SK-N-SH (cell line): ENCODE measurements at regions not wholly inside any gene's neighbourhood (a gene's known extent, or its start where the extent isn't known, plus 50 kb on each side); places are given as distances from the start of the nearest gene placed in this dataset.

Source experiments
- CTCF ChIA-PET: fragments of 300-600, 350-600 bp; formaldehyde crosslinking; extraction: SDS; loops from one replicate; lab custom pipeline; 2021; lab: Yijun Ruan, JAX
- POLR2A ChIA-PET: fragments of 350-600 bp; sonication (Branson Sonifier 250); formaldehyde crosslinking; extraction: SDS; loops from one replicate; lab custom pipeline; 2020; ENCODE audit warnings: antibody characterized with exemption, inconsistent platforms; lab: Yijun Ruan, JAX
- DNase-seq: peaks from one replicate; pipeline ENCODE4 v3.0.0; 2012
- H2AFZ ChIP-seq: fragments of 200-600 bp; sonication (generic); 2 replicates; pipeline ENCODE4 v1.8.1; 2016; ENCODE audit warnings: antibody characterized with exemption, mild to moderate bottlenecking, low read depth
- H3F3A ChIP-seq: fragments of 200-600 bp; sonication (generic); replicated peaks from 2 replicates; pipeline ENCODE3; 2016; ENCODE audit warnings: antibody characterized with exemption, mild to moderate bottlenecking; ENCODE audit not compliant: insufficient read depth
- H3K27ac ChIP-seq, 2 experiments: fragments of 200-500 bp in 1 of 2; fragments of 200-600 bp in 1 of 2; sonication (Bioruptor generic) in 1 of 2; sonication (generic), shearing (Covaris generic) in 1 of 2; 2 replicates each; pipeline versions ENCODE4 v1.5.1 to v1.6.1; 2014 to 2016; ENCODE audit warnings: low read depth in 2 of 2, inconsistent platforms in 1 of 2, low read length in 1 of 2, mild to moderate bottlenecking in 1 of 2, mixed read lengths in 1 of 2
- H3K27me3 ChIP-seq: fragments of 200-600 bp; sonication (generic), shearing (Covaris generic); 2 replicates; pipeline ENCODE4 v1.6.1; 2016; ENCODE audit warnings: mixed run types; ENCODE audit not compliant: insufficient read depth
- H3K36me3 ChIP-seq, 2 experiments: fragments of 200-500 bp in 1 of 2; fragments of 200-600 bp in 1 of 2; sonication (Bioruptor generic) in 1 of 2; sonication (generic) in 1 of 2; replicated peaks in 1 of 2; 2 replicates each; pipeline versions ENCODE3 to v1.5.1; 2014 to 2016; ENCODE audit warnings: low read length in 1 of 2, mild to moderate bottlenecking in 1 of 2; ENCODE audit not compliant: insufficient read depth in 2 of 2, control insufficient read depth in 1 of 2
- H3K4me1 ChIP-seq, 2 experiments: fragments of 200-500 bp in 1 of 2; fragments of 200-600 bp in 1 of 2; sonication (Bioruptor generic) in 1 of 2; sonication (generic), shearing (Covaris generic) in 1 of 2; 2 replicates each; pipeline versions ENCODE4 v1.5.1 to v1.6.1; 2014 to 2016; ENCODE audit warnings: low read depth in 1 of 2, low read length in 1 of 2, mixed run types in 1 of 2; ENCODE audit not compliant: insufficient read depth in 2 of 2, control insufficient read depth in 1 of 2
- H3K4me2 ChIP-seq: fragments of 200-600 bp; sonication (generic), shearing (Covaris generic); 2 replicates; pipeline ENCODE4 v1.6.1; 2017; ENCODE audit warnings: mixed run types
- H3K4me3 ChIP-seq, 2 experiments: fragments of 200-500 bp in 1 of 2; fragments of 200-600 bp in 1 of 2; sonication (Bioruptor generic) in 1 of 2; sonication (generic), shearing (Covaris generic) in 1 of 2; 2 replicates each; pipeline versions ENCODE4 v1.5.1 to v1.8.1; 2014 to 2016; ENCODE audit warnings: low read depth in 2 of 2, inconsistent platforms in 1 of 2, low read length in 1 of 2, mild to moderate bottlenecking in 1 of 2, mixed read lengths in 1 of 2, moderate library complexity in 1 of 2
- H3K79me2 ChIP-seq: fragments of 200-600 bp; sonication (generic); 2 replicates; pipeline ENCODE4 v1.8.1; 2017; ENCODE audit warnings: mild to moderate bottlenecking; ENCODE audit not compliant: insufficient read depth
- H3K9ac ChIP-seq: fragments of 200-600 bp; sonication (generic); 2 replicates; pipeline ENCODE4 v1.6.1; 2017; ENCODE audit warnings: mixed run types
- H3K9me2 ChIP-seq: fragments of 200-600 bp; sonication (generic); 2 replicates; pipeline ENCODE4 v1.6.1; 2017; ENCODE audit warnings: mixed run types
- H3K9me3 ChIP-seq: fragments of 200-600 bp; sonication (generic); 2 replicates; pipeline ENCODE4 v1.6.1; 2017; ENCODE audit warnings: mixed run types, mild to moderate bottlenecking, moderate library complexity
- H4K20me1 ChIP-seq: fragments of 200-600 bp; sonication (generic); 2 replicates; pipeline ENCODE4 v1.6.1; 2017; ENCODE audit warnings: mild to moderate bottlenecking, mixed run types; ENCODE audit not compliant: insufficient read depth
- EP300 ChIP-seq, 2 experiments: IDR thresholded peaks; 2 replicates each; pipeline versions ENCODE4 v1.4.0 to v1.6.1; 2012; ENCODE audit warnings: borderline replicate concordance in 1 of 2, low read depth in 1 of 2, low read length in 1 of 2
- FOXM1 ChIP-seq: IDR thresholded peaks from 2 replicates; pipeline ENCODE4 v1.4.0; 2012; ENCODE audit warnings: low read depth, mild to moderate bottlenecking
- JUND ChIP-seq: IDR thresholded peaks from 2 replicates; pipeline ENCODE4 v1.4.0; 2012
- MEF2A ChIP-seq: IDR thresholded peaks from 2 replicates; pipeline ENCODE4 v1.4.0; 2012; ENCODE audit warnings: low read depth, borderline replicate concordance
- NFIC ChIP-seq: IDR thresholded peaks from 2 replicates; pipeline ENCODE4 v1.4.0; 2012; ENCODE audit warnings: borderline replicate concordance
- PBX3 ChIP-seq: IDR thresholded peaks from 2 replicates; pipeline ENCODE4; 2012
- RAD21 ChIP-seq: IDR thresholded peaks from 2 replicates; pipeline ENCODE4 v1.6.1; 2012; ENCODE audit warnings: mild to moderate bottlenecking, low read length
- RFX5 ChIP-seq: IDR thresholded peaks from 2 replicates; pipeline ENCODE4 v1.6.1; 2012; ENCODE audit warnings: mild to moderate bottlenecking, improper control_type of control experiment, low read length
- SIN3A ChIP-seq: IDR thresholded peaks from 2 replicates; pipeline ENCODE4 v1.6.1; 2012; ENCODE audit warnings: low read depth, mild to moderate bottlenecking, low read length, moderate library complexity, borderline replicate concordance
- TEAD4 ChIP-seq: IDR thresholded peaks from 2 replicates; pipeline ENCODE4 v1.4.0; 2012; ENCODE audit warnings: mild to moderate bottlenecking, borderline replicate concordance; ENCODE audit not compliant: insufficient read depth
- WGBS: methylation state at CpG from one replicate; pipeline ENCODE4 v1.1.6; 2017; ENCODE audit warnings: low lambda C conversion rate; 5-methylcytosine and 5-hydroxymethylcytosine counted together
- TF ChIP-seq, protein P1 (sequence below): fragments of 200-600 bp; sonication (generic); IDR thresholded peaks from 2 replicates; pipeline ENCODE4 v1.6.1; 2017; ENCODE audit warnings: antibody characterized with exemption, mild to moderate bottlenecking, moderate library complexity
- TF ChIP-seq, protein P2 (sequence below): fragments of 150-350 bp; IDR thresholded peaks from 2 replicates; pipeline ENCODE4 v1.6.1; 2016; ENCODE audit warnings: mild to moderate bottlenecking, low read depth, low read length
- TF ChIP-seq, protein P3 (sequence below): IDR thresholded peaks from 2 replicates; pipeline ENCODE4 v1.4.0; 2012; ENCODE audit warnings: low read depth
- TF ChIP-seq, protein P4 (sequence below): IDR thresholded peaks from 2 replicates; pipeline ENCODE4 v1.6.1; 2012; ENCODE audit warnings: mild to moderate bottlenecking, low read depth, low read length, moderate library complexity

GRCh38 chr5:166535641-166536040 is 1755.8 kb upstream of the WWC1 start (continued):
- TF ChIP-seq, protein P1, sequence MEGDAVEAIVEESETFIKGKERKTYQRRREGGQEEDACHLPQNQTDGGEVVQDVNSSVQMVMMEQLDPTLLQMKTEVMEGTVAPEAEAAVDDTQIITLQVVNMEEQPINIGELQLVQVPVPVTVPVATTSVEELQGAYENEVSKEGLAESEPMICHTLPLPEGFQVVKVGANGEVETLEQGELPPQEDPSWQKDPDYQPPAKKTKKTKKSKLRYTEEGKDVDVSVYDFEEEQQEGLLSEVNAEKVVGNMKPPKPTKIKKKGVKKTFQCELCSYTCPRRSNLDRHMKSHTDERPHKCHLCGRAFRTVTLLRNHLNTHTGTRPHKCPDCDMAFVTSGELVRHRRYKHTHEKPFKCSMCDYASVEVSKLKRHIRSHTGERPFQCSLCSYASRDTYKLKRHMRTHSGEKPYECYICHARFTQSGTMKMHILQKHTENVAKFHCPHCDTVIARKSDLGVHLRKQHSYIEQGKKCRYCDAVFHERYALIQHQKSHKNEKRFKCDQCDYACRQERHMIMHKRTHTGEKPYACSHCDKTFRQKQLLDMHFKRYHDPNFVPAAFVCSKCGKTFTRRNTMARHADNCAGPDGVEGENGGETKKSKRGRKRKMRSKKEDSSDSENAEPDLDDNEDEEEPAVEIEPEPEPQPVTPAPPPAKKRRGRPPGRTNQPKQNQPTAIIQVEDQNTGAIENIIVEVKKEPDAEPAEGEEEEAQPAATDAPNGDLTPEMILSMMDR: no peak
- no peak for TF ChIP-seq JUND
- TF ChIP-seq, all 33 proteins: peak for 0

DNA sequence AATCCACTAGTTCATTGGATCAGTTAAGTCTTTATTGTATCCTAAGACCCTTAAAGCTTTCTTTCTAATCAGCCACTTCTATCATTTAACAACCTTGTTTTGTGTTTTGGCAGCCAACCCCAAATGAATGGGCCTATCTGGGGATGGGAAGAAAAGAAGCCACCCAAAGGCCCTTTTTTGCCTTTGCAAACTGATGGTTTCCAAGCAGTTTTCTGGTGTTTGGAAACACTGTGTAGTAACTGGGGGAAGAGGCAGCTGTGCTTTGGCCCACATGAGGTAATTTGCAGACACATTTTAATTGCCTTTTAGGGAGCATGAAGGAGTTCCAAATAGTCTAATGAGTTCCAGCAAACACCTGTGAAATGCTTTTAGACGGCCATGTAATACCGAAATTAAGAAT is 1751.3 kb upstream of the WWC1 start:
- H3K4me3 ChIP-seq: no peak overlapping the region
- H3K4me1 ChIP-seq: no peaks in the 10 kb centered on the region
- no peak for TF ChIP-seq RFX5
- TF ChIP-seq EP300 (IDR thresholded peaks at IDR 0.05; ENCODE audit: borderline replicate concordance in 1 of 2, low read depth in 1 of 2, low read length in 1 of 2): no peak
- no peak for TF ChIP-seq MEF2A
- TF ChIP-seq, protein P2, sequence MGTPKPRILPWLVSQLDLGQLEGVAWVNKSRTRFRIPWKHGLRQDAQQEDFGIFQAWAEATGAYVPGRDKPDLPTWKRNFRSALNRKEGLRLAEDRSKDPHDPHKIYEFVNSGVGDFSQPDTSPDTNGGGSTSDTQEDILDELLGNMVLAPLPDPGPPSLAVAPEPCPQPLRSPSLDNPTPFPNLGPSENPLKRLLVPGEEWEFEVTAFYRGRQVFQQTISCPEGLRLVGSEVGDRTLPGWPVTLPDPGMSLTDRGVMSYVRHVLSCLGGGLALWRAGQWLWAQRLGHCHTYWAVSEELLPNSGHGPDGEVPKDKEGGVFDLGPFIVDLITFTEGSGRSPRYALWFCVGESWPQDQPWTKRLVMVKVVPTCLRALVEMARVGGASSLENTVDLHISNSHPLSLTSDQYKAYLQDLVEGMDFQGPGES: no peak
- TF ChIP-seq TEAD4: no peak
- TF ChIP-seq RAD21: no peak
- TF ChIP-seq, protein P3, sequence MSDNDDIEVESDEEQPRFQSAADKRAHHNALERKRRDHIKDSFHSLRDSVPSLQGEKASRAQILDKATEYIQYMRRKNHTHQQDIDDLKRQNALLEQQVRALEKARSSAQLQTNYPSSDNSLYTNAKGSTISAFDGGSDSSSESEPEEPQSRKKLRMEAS: no peak
- no peak for TF ChIP-seq FOXM1
- TF ChIP-seq PBX3: no peak
- TF ChIP-seq NFIC: no peak
- TF ChIP-seq, all 33 proteins: peak for 0
- Histone ChIP-seq H3K9ac (no peak overlapping the region), H3F3A (no peaks in the 10 kb centered on the region), H3K4me2 (no peak overlapping the region), H3K79me2 (no peaks in the 10 kb centered on the region), H3K9me3 (no peaks in the 10 kb centered on the region), H3K9me2 (no peaks in the 10 kb centered on the region), H4K20me1 (no peaks in the 10 kb centered on the region), H2AFZ (no peak overlapping the region), H3K27me3 (no peaks in the 10 kb centered on the region), H3K36me3 (no peaks in the 10 kb centered on the region), H3K27ac (no peak overlapping the region)
- ChIA-PET CTCF (no interaction called here), POLR2A (no interaction called here)
- no peak for DNase-seq
- 29% methylated on average over 2 of the region's 2 CpGs for WGBS

GRCh38 chr5:166551384-166551783 is 1740.1 kb upstream of the WWC1 start:
- H3K9me3 ChIP-seq: no peaks in the 10 kb centered on the region; the same call in 1 of the 2 replicates
- no peaks in the 10 kb centered on the region for H3K36me3 ChIP-seq
- no peaks in the 10 kb centered on the region for H3K9me2 ChIP-seq
- H3K79me2 ChIP-seq: no peaks in the 10 kb centered on the region
- TF ChIP-seq SIN3A: no peak
- TF ChIP-seq, protein P4, sequence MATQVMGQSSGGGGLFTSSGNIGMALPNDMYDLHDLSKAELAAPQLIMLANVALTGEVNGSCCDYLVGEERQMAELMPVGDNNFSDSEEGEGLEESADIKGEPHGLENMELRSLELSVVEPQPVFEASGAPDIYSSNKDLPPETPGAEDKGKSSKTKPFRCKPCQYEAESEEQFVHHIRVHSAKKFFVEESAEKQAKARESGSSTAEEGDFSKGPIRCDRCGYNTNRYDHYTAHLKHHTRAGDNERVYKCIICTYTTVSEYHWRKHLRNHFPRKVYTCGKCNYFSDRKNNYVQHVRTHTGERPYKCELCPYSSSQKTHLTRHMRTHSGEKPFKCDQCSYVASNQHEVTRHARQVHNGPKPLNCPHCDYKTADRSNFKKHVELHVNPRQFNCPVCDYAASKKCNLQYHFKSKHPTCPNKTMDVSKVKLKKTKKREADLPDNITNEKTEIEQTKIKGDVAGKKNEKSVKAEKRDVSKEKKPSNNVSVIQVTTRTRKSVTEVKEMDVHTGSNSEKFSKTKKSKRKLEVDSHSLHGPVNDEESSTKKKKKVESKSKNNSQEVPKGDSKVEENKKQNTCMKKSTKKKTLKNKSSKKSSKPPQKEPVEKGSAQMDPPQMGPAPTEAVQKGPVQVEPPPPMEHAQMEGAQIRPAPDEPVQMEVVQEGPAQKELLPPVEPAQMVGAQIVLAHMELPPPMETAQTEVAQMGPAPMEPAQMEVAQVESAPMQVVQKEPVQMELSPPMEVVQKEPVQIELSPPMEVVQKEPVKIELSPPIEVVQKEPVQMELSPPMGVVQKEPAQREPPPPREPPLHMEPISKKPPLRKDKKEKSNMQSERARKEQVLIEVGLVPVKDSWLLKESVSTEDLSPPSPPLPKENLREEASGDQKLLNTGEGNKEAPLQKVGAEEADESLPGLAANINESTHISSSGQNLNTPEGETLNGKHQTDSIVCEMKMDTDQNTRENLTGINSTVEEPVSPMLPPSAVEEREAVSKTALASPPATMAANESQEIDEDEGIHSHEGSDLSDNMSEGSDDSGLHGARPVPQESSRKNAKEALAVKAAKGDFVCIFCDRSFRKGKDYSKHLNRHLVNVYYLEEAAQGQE: no peak
- WGBS: 3% methylated on average over 2 of the region's 2 CpGs
- no peak overlapping the region for H3K4me3 ChIP-seq
- no peaks in the 10 kb centered on the region for H3K4me1 ChIP-seq
- H3K9ac ChIP-seq: no peak overlapping the region
- no peak overlapping the region for H3K27ac ChIP-seq
- no peak overlapping the region for H3K4me2 ChIP-seq
- H3F3A ChIP-seq: no peaks in the 10 kb centered on the region
- CTCF ChIA-PET: no interaction called here
- no peaks in the 10 kb centered on the region for H4K20me1 ChIP-seq
- H3K27me3 ChIP-seq: no peaks in the 10 kb centered on the region
- POLR2A ChIA-PET: no interaction called here
- no peak for DNase-seq
- H2AFZ ChIP-seq: no peak overlapping the region
